HG03280 (cell line): ENCODE measurements at regions not wholly inside any gene's neighbourhood (a gene's known extent, or its start where the extent isn't known, plus 50 kb on each side); places are given as distances from the start of the nearest gene placed in this dataset.
"Not testable (repeated sequence)": the region's sequence is repeated elsewhere in the genome, so short reads cannot be mapped to it uniquely, and the experiment has no call there.

Experiments
- ATAC-seq: cut with Tn5 transposase; IDR thresholded peaks from one replicate; pipeline ENCODE4 v1.9.1; 2021; ENCODE audit warnings: mild to moderate bottlenecking, moderate library complexity; ENCODE audit not compliant: unreplicated experiment

- ATAC-seq = not testable (repeated sequence)
Observed at GRCh38 chr19:28351321-28351720, 861.6 kb downstream of the UQCRFS1 start.

GRCh38 chr19:28350673-28351072, 862.3 kb downstream of the UQCRFS1 start:
- ATAC-seq = no peak

- no peak for ATAC-seq
Observed at GRCh38 chr19:28350037-28350436, 862.9 kb downstream of the UQCRFS1 start.

GRCh38 chr19:28349604-28350003, 863.3 kb downstream of the UQCRFS1 start:
- no peak for ATAC-seq

- no peak for ATAC-seq
Observed at GRCh38 chr19:28345811-28346210, 867.1 kb downstream of the UQCRFS1 start.

GRCh38 chr19:28341810-28342350, 871.1 kb downstream of the UQCRFS1 start:
- ATAC-seq = no peak

GRCh38 chr19:28334419-28334818, 878.5 kb downstream of the UQCRFS1 start:
- ATAC-seq = no peak

GRCh38 chr19:28333909-28334308, 879.0 kb downstream of the UQCRFS1 start:
- ATAC-seq = no peak

- ATAC-seq = no peak
Observed at GRCh38 chr19:28332886-28333285, 880.1 kb downstream of the UQCRFS1 start.

- no peak for ATAC-seq
Observed at GRCh38 chr19:28332351-28332750, 880.6 kb downstream of the UQCRFS1 start.

GRCh38 chr19:28331596-28331995, 881.4 kb downstream of the UQCRFS1 start:
- ATAC-seq = no peak

GRCh38 chr19:28330831-28331230, 882.1 kb downstream of the UQCRFS1 start:
- no peak for ATAC-seq

- no peak for ATAC-seq
Observed at GRCh38 chr19:28329429-28329828, 883.5 kb downstream of the UQCRFS1 start.

GRCh38 chr19:28327905-28328304, 885.0 kb downstream of the UQCRFS1 start:
- ATAC-seq = no peak

GRCh38 chr19:28326746-28327145, 886.2 kb downstream of the UQCRFS1 start:
- no peak for ATAC-seq

- ATAC-seq = no peak
Observed at GRCh38 chr19:28324275-28325060, 888.5 kb downstream of the UQCRFS1 start.

- no peak for ATAC-seq
Observed at GRCh38 chr19:28322945-28323344, 890.0 kb downstream of the UQCRFS1 start.

- ATAC-seq = no peak
Observed at GRCh38 chr19:28322491-28322890, 890.5 kb downstream of the UQCRFS1 start.

- ATAC-seq = no peak
Observed at GRCh38 chr19:28319918-28320317, 893.0 kb downstream of the UQCRFS1 start.

GRCh38 chr19:28319227-28319626, 893.7 kb downstream of the UQCRFS1 start:
- ATAC-seq = no peak

- ATAC-seq = no peak
Observed at GRCh38 chr19:28318469-28319179, 894.3 kb downstream of the UQCRFS1 start.

- ATAC-seq = no peak
Observed at GRCh38 chr19:28316464-28316863, 896.5 kb downstream of the UQCRFS1 start.
